Thoracic aorta (tissue), 2 donors: ENCODE measurements at regions not wholly inside any gene's neighbourhood (a gene's known extent, or its start where the extent isn't known, plus 50 kb on each side); places are given as distances from the start of the nearest gene placed in this dataset.

Experiments
- ATAC-seq: fragments of 150-250 bp; one replicate; pipeline ENCODE4 v1.8.0; 2017; ENCODE audit warnings: low read depth; ENCODE audit not compliant: insufficient number of reproducible peaks, low FRiP score
- DNase-seq: peaks from one replicate; pipeline ENCODE4 v3.0.0-alpha.2; 2020; ENCODE audit warnings: low spot score
- H3K27ac ChIP-seq, 2 donors: fragments of 200-600 bp; sonication (generic); 1 replicate in 1 of 2; 2 replicates in 1 of 2; pipeline ENCODE4 v1.5.1; 2016; ENCODE audit warnings: mild to moderate bottlenecking in 2 of 2, moderate library complexity in 2 of 2
- H3K27me3 ChIP-seq: fragments of 200-600 bp; sonication (generic); replicated peaks from 2 replicates; pipeline ENCODE4 v1.6.0; 2016; ENCODE audit warnings: mild to moderate bottlenecking; ENCODE audit not compliant: insufficient read depth
- H3K36me3 ChIP-seq: fragments of 200-600 bp; sonication (generic); one replicate; pipeline ENCODE4 v1.5.1; 2016
- H3K4me1 ChIP-seq, 2 donors: fragments of 200-600 bp; sonication (generic); 1 replicate in 1 of 2; 2 replicates in 1 of 2; pipeline versions ENCODE4 v1.5.1 to v1.6.0; 2016; ENCODE audit warnings: low read depth in 2 of 2, mild to moderate bottlenecking in 1 of 2; ENCODE audit not compliant: control insufficient read depth in 1 of 2
- H3K4me3 ChIP-seq: fragments of 200-600 bp; sonication (generic); 2 replicates; pipeline ENCODE4 v1.5.1; 2016; ENCODE audit warnings: mild to moderate bottlenecking
- H3K9me3 ChIP-seq: fragments of 200-600 bp; sonication (generic); 2 replicates; pipeline ENCODE4 v1.5.1; 2016
- TF ChIP-seq, protein P1 (sequence below): fragments of 200-600 bp; sonication (generic); IDR thresholded peaks from one replicate; pipeline ENCODE4 v1.5.1; 2019; ENCODE audit warnings: antibody characterized with exemption

DNA sequence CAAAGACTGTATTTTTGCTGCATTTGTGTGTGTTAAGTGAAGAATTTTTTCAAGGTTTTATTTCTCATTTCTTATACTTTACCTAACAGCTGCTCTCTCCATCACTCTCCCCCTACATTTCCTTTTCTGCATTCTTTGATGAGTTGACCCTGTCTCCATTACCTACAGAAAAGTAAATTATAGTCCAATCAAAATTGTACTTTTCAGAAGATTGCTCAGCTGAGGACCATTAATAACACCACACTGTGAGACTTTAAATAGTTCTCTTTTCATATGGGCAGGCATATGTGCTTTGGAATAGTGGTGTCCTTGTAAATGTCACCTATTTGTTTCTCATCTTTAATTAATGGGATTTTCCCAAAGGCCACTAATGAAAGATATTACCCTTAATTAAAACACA lies 234.7 kb upstream of the GPR149 start:
- Histone ChIP-seq H3K4me1 (no peaks in the 10 kb centered on the region), H3K27me3 (no peaks in the 10 kb centered on the region), H3K36me3 (no peaks in the 10 kb centered on the region), H3K4me3 (no peak overlapping the region), H3K27ac (no peak overlapping the region), H3K9me3 (no peaks in the 10 kb centered on the region)
- TF ChIP-seq, protein P1, sequence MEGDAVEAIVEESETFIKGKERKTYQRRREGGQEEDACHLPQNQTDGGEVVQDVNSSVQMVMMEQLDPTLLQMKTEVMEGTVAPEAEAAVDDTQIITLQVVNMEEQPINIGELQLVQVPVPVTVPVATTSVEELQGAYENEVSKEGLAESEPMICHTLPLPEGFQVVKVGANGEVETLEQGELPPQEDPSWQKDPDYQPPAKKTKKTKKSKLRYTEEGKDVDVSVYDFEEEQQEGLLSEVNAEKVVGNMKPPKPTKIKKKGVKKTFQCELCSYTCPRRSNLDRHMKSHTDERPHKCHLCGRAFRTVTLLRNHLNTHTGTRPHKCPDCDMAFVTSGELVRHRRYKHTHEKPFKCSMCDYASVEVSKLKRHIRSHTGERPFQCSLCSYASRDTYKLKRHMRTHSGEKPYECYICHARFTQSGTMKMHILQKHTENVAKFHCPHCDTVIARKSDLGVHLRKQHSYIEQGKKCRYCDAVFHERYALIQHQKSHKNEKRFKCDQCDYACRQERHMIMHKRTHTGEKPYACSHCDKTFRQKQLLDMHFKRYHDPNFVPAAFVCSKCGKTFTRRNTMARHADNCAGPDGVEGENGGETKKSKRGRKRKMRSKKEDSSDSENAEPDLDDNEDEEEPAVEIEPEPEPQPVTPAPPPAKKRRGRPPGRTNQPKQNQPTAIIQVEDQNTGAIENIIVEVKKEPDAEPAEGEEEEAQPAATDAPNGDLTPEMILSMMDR, result no peak
- ATAC-seq (no peak), DNase-seq (no peak)

DNA sequence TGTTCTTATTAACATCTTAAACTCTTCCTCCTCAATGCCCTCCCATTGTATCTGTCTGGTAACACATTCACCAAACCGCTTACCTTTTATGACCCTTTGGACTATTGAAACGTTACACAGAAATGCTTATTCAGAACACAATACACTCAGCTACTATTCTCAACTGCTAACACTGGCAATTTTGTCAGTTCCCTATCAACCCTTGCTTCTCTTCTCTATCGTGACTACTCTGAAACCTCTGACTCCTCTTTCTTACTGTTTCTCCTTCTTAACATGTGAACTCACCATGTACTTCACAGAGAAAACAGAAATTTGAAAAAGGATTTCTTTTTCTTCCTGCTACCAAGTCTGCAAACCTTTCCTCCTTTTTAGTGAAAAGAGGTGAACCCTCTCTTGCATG lies 232.9 kb upstream of the GPR149 start:
- no peaks in the 10 kb centered on the region for H3K4me1 ChIP-seq
- no peak for ATAC-seq
- TF ChIP-seq, protein P1, result no peak
- H3K4me3 ChIP-seq, result no peak overlapping the region
- H3K27me3 ChIP-seq, result no peaks in the 10 kb centered on the region
- no peak for DNase-seq
- no peaks in the 10 kb centered on the region for H3K9me3 ChIP-seq
- H3K36me3 ChIP-seq, result no peaks in the 10 kb centered on the region
- no peak overlapping the region for H3K27ac ChIP-seq

DNA sequence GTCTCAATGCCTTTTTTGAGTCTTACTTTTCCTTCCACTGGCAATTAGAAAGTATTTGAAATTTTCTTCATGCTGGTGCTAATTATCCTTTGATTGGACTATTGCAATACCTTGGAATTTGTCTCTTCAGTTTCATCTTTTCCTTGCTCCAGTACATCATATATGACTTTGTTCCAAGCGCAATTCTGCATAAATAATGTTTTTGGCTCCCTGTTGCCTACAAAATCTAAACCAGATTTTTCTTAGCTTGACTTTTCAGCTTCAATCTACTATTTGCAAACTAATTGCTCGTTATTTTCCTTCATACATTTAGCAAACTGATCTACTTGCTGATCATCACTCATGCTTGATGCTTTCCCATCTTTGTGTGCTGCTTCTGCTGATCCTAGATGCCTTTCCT lies 230.8 kb upstream of the GPR149 start:
- H3K27me3 ChIP-seq, result no peaks in the 10 kb centered on the region
- no peak overlapping the region for H3K27ac ChIP-seq
- no peaks in the 10 kb centered on the region for H3K4me1 ChIP-seq
- ATAC-seq, result no peak
- TF ChIP-seq, protein P1, result no peak
- H3K4me3 ChIP-seq, result no peak overlapping the region
- H3K9me3 ChIP-seq, result no peaks in the 10 kb centered on the region
- no peak for DNase-seq
- H3K36me3 ChIP-seq, result no peaks in the 10 kb centered on the region

DNA sequence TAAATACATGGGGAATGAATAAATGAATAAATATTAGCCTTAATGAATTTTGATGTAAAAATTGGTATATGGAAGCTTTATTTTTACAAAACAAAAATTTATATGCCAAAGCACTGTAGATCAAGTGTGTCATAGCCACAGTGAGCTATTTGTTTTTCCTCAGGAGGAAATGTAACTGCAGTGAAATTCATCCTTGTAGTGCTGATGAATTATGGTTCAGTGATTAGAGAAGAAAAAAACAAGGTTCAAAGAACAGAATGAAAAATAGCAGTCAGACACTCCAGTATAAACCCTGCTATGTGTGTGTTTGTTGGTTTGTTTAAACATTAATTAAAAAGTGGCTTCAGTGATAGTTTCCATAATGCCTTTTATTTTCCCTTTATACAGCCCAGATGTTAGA lies 228.0 kb upstream of the GPR149 start:
- no peaks in the 10 kb centered on the region for H3K9me3 ChIP-seq
- H3K4me3 ChIP-seq, result no peak overlapping the region
- no peaks in the 10 kb centered on the region for H3K27me3 ChIP-seq
- H3K36me3 ChIP-seq, result no peaks in the 10 kb centered on the region
- H3K27ac ChIP-seq, result no peak overlapping the region
- DNase-seq (no peak), ATAC-seq (no peak)
- TF ChIP-seq, protein P1, result no peak
- H3K4me1 ChIP-seq, result no peaks in the 10 kb centered on the region

DNA sequence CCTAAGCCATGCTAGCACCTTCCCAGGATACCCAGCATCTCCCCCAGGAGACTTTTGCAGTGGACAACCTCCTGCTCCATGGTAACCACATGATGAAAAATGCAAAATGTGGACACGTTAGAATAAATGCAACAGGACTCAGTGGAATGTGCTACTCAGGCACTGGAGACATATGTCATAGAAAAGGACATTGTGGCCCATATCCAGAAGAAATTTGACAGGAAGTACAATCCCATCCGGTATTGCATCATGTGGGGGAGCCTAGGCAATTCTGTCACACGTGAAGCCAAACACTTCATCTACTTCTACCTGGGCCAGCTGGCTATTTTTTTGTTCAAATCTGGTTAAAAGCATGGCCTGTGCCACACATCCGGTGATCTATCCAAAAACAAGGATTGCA lies 227.2 kb upstream of the GPR149 start:
- ATAC-seq (no peak), DNase-seq (no peak)
- Histone ChIP-seq H3K4me3 (no peak overlapping the region), H3K27me3 (no peaks in the 10 kb centered on the region), H3K36me3 (no peaks in the 10 kb centered on the region), H3K4me1 (no peaks in the 10 kb centered on the region), H3K27ac (no peak overlapping the region), H3K9me3 (no peaks in the 10 kb centered on the region)
- TF ChIP-seq, protein P1, result no peak
